Activated T-cell treated with anti-CD3 and anti-CD28 coated beads, Interleukin-2, amount 50 U/mL, for 1 hour (primary cell): ENCODE measurements at regions not wholly inside any gene's neighbourhood (a gene's known extent, or its start where the extent isn't known, plus 50 kb on each side); places are given as distances from the start of the nearest gene placed in this dataset.

Experiments used
- DNase-seq: peaks from one replicate; pipeline ENCODE4 v3.0.0-alpha.2; 2020

DNA sequence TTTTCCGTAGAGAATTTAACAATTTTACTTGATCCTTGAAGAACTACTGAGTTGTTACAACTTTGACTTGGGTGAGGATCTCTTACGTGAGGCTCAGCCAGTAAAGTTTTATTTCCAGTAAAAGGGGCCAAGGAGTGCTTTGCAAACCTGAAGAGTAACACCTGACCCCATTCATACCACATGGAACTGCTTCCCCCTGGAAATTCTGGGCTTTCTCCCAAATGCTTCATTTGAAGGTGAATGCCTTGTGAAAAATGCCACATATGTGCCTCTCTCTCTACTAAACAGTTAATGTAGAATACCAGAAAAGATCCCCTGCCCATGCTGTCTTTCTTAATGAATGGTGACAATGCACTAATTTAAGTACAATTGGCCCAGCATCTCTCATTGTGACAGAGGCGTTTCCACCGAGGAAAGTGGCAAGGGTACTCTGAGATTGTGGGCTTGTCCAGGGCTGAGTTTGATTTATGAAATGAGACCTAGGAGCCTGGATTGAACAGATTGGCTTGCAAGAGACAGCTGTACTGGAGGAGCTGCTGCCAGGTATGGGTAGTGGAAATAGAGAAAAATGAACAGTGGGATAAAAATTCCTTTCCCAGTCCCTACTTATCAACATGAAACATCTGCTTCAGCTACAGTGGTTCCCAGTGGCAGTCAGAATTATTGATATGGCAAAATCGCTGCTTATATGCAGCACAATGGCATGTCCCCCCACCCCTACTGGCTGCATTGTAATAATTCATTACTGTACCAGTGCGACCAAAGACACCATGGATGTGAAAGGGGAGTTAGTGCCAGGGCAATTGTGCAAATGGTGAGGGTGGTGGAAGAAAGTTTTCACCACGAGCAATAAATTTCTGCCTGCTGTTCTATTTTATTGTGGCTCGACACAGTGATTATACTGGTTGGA lies 843.7 kb upstream of the WWC1 start:
- no peak for DNase-seq

DNA sequence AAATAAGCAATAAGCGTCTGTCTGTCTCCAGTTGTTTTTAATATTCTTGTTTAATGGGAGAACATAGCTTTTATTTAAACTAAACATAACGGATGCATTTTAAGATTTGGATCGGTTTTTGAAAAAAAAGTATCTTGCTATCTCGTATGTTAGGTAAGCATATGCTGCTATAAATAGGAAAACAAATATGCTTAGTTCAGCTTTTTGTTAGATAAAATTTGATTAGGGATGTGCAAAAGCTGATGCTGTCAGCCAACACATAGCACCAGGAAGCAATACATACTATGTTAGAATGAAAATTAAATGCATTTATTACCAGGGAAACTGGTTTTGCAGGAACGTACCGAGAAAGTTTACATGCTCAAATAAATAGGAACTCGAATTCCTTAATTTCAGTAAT lies 843.1 kb upstream of the WWC1 start:
- no peak for DNase-seq

DNA sequence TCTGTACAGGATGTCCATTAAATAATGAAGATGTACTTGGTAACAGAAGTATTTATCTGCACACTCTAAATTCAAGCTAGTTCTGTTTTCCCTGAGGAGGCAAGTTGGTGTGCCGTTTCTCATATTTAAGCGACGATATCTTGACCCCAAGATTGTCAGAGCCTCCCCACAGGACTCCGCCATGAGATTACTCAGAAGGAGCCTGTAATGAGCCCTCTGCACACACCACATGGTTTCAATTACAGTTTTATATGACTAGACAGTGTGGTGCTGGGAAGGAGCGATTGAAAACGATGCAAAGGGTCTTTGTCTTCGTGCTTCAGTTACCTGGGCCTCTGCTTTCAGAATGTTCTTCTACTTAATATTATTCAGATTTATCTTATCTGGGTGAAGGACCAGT lies 840.4 kb upstream of the WWC1 start:
- DNase-seq: no peak

DNA sequence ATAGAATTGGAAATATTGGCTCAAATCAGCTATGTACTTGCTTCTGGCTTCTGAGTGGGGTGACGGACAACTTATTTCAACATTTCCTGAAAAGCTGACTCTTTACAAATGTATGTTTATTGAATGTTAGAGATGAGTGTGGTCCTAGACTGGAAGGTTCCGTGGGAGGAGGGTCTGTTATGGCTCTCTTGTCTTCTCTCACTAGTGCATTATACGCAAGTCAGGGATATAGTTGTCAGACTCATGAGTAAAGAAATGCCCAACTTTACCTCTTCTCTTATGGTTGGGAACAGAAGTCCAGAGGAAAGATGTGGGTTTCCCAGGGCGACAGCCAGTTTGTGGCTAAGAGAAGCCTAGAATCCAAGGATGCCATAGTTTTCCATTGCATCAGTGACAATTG lies 839.3 kb upstream of the WWC1 start:
- no peak for DNase-seq

DNA sequence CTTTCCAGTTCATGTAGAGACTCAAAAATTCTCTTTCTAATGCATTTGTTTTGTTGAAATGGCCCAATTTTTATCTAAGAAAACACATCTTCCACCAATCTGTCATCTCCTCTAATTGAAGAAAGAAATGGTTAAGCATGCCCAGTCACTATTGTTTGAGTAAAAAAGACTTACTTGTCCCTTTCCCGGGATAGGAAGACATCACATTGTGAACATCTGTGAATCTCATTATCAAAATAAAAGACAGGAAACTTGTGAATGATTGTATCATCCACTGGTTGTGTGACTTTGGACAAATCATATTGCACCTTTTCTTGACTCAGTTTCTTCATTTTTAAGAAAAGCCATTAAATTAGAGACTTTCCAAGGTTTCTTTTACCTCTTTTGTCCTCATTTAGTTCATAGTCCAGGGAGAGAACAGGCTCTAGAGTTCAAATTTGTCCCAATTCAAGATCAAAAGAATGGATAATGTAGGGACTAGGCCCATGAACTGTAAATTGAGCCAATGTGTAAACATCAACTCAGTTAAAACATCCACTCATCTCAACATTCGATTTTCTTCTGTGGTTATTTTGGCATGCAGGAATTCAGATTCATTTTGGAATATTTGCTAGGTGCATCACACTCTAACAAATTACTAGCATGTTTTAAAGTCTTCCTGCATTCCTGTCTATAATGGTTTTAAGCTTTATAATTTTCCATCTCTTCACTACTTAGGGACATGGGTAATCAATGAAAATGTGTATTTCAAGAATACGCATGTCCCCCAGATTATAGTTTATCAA lies 838.0 kb upstream of the WWC1 start:
- no peak for DNase-seq

DNA sequence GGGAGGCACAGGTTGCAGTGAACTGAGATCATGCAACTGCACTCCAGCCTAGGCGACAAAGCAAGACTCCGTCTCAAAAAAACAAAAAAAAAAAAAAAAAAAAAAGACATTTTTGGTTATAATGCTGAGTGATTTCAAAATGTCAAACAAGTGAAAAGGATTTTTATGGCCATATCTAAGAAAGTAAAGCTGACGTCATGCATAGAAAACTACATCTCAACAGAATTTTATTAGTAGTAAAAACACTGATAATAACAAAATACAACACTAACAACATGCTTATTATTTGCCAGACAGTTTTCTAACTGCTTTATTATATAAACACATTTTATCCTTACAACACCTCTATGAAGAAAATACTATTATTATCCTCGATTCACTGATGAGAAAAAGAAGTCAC lies 833.0 kb upstream of the WWC1 start:
- DNase-seq: no peak

DNA sequence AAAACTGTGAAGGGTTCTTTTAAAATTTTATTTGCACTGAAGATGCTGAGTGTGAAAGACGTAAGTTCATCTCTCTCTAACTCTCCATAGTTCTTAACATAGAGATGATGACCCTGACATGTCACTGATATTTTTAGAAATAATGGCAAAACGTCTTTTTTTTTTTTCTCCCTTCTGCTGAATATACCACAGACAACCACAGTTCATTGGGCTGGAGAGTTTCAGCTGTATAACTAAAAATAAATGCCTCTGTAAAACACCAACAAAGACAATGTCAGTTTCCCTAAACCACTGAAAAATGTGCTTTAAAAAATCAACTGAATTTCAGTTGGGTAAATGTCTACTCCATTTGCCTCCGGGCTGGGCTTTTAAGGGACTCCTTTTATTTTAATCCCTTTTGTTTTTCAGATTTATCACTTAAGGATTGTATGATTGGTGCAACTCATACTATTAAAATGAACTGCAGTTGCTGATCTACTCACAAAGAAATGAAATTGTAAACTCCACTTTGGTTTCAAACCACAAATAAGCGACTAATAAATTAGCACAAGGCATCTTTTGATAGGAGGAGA lies 830.9 kb upstream of the WWC1 start:
- no peak for DNase-seq

DNA sequence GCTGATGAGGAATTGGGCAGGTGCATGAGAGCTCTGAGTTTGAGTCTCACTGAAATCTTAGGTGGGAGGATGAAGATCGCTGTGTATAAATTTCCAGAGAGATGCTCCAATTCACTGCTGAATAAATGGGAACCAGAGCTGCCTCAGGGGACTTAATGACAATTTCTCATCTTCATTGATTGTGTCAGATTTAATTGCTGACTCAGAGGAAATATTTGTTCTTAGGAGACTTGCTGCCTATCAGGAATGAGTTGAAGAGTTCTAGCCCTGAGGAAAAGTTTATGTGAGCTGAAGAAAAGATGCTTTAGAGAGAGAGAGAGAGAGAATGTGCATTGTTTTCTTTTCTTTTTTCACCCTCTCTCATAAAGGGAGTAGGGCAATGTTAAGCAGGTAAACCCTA lies 827.5 kb upstream of the WWC1 start:
- no peak for DNase-seq

DNA sequence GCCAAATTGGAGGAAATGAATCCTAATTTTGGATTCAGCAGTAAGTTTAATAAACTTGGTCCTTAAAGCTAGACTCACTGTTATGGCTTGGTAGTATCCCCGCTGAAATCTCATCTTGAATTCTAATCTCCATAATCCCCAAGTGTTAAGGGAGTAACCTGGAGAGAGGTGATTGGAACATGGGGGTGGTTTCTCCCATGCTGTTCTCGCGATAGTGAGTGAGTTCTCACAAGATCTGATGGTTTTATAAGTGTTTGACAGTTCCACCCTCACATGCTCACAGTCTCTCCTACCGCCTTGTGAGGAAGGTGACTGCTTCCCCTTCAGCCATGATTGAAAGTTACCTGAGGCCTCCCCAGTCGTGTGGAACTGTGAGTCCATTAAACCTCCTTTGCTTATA lies 824.5 kb upstream of the WWC1 start:
- DNase-seq: no peak

DNA sequence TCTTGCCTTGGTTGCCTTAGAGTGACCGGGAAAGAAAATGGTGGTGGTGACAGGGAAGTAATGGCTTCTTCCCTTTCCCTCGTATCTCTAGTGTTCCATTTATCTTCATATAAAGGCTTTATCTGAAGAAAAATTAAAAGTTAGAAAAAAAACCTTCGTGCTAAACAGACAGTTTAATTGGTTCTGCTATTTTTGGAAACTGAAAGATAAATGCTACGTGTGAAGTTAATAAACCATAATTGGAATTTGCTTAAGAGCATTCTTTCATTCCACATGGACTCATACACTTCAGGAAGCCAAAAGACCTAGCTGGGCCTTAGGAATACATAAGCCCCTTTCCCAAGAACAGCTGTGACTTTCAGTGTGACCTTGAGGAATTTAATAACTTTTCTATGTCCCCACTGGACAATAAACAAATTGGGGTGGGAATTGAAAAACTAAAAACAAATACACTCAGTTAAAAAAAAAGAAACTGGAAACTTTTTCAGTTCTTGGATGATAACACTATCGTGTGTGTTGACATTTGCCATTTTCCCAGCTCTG lies 818.8 kb upstream of the WWC1 start:
- no peak for DNase-seq

DNA sequence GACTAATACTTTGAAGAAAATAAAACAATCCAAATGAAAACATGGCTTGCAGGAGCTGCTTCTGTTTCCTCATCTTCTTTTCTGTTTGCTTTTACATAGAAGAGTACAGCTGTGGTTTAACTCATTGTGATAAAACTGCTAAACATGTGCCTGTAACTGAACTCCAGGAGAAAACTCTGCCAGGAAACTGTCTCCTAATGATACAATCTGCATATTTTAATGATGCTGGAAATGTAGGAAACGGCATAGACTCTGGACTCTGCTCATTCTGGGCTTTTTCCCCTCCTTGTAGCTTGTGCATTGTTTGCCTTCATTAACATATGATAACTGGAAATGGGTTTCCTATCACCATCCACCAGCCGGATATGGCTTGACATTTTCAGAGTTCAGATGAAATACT lies 813.3 kb upstream of the WWC1 start:
- no peak for DNase-seq

DNA sequence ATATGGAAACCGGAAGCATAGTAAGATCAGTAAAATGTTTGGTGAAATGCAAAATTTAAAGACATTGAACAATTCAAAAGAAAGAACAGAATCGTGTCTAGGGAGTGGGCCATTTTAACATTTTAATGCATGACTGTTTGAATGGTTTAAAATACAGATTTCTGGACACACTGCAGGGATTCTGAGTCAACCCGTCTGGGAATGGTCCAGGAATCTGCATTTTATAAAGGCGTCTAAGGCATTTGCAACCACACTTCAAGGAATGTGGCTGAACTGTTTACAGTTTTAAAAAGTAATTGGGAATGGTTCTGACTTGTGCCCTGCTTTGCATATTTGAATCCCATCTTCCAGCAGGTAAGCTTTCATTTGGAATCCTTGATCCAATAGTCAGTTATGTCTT lies 811.7 kb upstream of the WWC1 start:
- no peak for DNase-seq

DNA sequence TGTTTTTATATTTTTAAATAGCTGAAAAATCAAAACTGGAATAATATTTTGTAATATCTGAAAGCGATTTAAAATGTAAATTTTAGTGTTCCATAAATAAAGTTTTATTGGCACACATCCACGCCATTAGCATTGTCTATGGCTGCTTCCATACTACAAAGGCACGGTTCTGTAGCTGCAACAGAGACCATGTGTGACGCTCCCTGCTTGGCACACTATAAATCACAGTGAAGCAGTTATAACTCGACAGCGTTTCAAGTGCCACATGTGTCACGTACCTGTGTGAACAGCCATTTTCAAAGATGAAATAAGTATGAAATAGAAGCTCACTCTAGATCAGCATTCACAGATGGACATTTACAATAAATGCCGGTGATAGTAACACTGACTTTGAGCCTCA lies 810.1 kb upstream of the WWC1 start:
- DNase-seq: no peak

DNA sequence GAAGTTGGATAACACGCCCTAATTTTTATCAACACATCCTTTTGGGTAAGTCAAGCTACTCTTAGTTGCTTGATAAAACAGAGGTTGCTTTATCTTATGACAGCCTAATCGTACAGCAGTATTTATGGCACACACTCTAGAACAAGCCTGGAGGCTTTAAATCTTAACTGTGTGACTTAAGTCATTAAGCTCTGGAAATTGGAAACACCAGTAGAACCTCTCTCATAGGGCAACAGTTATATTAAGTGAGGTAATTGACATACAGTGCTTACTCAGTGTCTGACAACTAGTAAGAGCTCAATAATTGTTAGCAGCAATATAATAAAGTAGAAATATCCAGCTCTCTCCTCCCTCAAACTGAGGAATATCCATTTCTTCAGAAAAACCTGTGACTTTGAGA lies 808.9 kb upstream of the WWC1 start:
- no peak for DNase-seq

DNA sequence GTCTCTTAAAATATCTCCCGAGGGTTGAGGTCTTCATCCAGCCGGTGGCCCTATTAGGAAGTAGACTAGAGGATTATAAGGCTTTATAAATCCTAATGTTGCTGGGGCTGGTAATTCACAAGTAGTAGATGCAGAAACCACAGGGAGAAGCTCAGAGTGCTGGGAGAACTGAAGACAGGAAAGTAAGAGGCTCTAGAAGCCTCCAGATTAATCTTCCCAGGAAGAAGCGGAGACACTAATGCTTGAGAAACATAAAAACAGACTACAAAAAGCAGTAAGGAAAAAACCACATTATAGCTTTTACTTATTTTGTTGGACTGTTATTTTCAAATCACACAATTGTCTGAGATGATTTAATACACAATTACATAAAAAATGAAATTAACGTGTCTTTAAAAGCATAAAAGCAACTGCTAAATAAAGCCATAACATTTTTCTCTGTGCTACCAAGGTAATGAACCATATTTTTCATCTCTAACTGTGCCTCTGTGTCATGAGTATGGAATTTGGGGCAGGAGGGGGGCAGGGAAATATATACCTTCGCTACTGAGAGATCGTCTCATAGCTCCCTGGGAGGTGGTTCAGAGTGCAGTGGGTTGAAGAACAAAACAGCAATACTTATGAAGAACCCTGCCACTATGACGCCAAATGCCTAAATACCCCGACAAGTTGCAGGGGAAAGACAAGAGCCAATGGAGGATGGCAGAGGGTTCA lies 806.2 kb upstream of the WWC1 start:
- DNase-seq: no peak

DNA sequence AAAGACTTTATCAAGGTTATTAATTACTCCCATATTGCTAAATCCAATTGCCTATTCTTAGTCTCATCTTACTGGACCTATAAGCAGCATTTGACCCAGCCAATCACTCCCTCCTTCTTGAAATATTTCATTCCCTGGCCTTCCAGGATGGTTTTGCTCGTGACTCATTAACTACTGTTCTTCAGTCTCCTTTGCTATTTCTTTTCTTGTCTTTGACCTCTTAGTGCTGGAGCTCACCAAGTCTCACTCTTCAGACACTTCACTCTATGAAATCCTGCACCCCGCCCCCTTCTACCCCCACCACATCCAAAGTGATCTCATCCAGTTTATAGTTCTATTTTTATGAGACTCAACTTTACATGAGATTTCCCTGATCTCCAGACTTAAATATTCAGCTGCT lies 803.1 kb upstream of the WWC1 start:
- DNase-seq: no peak

DNA sequence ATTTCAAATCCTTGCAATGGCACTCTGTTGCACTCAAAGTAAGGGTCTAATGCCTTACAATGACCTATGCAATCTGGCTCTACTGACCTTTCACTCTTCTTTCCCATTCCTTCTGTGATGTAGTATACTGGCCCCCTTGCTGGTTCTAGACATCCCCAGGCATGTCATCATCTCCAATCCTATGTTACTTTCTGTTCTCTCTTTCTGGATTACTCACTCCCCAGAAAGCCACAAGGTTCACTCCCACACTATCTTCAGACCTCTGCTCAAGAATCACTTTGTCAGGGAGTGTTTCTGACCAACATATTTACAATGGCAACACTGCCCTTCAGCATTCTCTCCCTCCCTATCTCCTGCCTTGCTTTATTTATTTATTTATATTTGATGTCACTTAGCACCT lies 802.2 kb upstream of the WWC1 start:
- no peak for DNase-seq

DNA sequence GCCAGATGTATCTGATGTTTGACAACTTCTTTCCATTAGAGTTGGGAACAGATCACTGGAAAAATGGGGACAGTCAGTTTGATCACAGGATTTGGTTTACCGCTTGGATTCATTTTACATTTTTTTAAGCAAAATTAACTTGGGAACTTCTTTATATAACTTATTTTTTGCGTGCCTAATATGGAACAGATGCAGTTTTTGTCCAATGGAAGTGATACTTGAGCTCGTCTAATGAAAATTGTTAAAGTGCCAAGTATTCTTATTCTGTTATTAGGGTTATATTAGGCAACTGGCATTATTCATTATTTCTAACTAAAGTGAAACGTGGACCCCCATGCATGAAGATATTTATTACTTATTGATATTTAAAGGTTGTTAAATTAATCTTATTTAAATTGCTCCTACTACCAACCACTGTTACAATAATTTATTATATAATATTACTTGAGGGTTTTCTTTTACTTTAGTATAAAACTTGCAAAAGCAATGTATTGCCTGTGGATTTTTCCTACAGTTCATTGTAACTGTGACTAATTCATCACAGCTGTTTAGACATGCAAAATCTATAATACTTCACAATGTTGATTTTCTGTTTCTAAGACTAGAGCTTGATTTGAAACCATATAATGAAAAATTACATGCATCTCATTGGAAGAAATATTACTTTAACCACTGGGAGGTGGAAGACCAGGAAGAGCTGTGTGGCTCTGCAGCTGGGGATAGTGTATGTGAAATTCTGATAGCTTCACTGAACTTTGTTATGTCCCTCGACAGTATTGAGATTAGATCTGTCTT lies 787.3 kb upstream of the WWC1 start:
- no peak for DNase-seq

DNA sequence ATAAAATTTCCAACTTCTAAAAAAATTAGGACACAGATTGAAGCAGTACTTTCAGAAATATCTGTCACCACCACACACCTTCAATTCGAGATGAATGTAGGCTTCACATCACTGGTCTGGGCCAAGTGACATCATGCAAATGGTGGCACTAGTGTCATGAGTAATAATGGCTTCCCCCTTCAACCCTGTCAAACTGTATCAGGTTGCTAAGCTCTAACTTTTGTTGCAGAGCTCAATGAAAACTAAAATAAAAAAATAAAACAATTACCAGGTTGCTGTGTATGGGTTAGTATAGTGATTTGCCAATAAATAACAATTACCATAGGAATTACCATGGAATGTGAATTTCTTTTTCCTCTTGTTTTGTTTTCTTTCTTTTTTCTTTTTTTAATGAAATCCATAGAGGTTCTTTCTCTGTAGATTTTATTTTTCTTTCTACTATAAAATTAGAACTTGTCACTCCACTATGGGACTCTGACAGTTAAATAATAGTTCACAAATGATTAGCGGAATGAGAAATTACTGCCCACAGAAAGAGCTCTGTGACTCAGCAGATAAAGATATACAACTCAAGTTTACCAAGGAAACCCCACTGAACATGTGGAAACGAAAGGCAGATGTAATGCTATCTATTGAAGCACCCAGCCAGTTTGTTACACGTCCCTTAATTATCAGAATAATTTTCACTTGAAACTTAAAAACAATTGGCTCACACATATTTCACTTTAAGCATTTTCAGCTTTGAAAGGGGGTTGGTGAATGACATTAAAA lies 783.8 kb upstream of the WWC1 start:
- no peak for DNase-seq

DNA sequence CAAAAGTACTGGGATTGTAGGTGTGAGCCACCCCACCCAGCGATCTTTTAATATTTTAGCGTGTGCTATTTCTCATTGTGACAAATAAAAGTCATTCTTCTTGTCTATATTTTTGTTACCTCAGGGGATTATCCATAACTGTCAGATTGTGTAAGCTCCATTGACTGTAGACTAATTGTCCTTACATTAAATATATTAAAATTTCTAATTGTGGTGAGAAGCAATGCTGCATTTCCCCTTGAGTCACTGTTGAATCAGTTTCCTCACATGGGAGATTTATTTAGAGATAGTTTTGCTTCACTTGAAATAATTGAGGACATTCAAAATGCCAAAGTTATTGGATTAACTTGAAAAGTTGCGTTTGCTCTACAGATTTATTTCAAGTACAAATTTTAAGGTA lies 782.4 kb upstream of the WWC1 start:
- no peak for DNase-seq

DNA sequence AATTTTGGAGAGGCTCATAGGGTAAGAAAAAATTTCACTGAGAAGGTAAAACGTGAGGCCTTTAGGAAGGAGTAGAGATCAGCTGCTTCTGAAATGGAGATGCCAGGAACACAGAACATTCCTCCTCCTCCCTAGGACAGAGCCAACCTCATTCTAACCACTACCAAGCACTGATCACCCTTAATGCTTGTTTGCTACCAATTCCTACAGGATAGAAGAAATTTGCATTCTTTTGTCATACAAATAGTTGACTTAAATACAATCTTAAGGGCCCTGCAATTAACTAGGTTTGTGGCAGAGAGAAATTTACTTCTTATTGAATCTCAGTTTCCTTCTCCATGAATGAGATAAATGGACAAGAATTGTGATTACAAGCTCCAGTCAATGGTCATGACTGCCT lies 780.2 kb upstream of the WWC1 start:
- DNase-seq: no peak
